Large intestine (tissue), 3 donors: ENCODE measurements at regions not wholly inside any gene's neighbourhood (a gene's known extent, or its start where the extent isn't known, plus 50 kb on each side); places are given as distances from the start of the nearest gene placed in this dataset.

ENCODE experiments used
- DNase-seq, 2 donors: peaks; one replicate each; pipeline versions ENCODE4 v3.0.0 to v3.0.0-alpha.2; 2013
- H3K27ac ChIP-seq: one replicate; pipeline ENCODE4 v1.5.1; 2013; ENCODE audit warnings: low read length
- H3K27me3 ChIP-seq: 2 replicates; pipeline ENCODE4 v1.6.1; 2013; ENCODE audit warnings: low read length; ENCODE audit not compliant: control insufficient read depth, insufficient read depth
- H3K36me3 ChIP-seq: 2 replicates; pipeline ENCODE4 v1.6.1; 2013; ENCODE audit warnings: low read length; ENCODE audit not compliant: control insufficient read depth, insufficient read depth
- H3K4me1 ChIP-seq: one replicate; pipeline ENCODE4 v1.6.1; 2013; ENCODE audit warnings: low read length; ENCODE audit not compliant: control insufficient read depth, insufficient read depth
- H3K4me3 ChIP-seq: one replicate; pipeline ENCODE4 v1.5.1; 2013; ENCODE audit warnings: low read length
- H3K9me3 ChIP-seq: one replicate; pipeline ENCODE4 v1.6.1; 2013; ENCODE audit warnings: mild to moderate bottlenecking, low read depth, low read length, moderate library complexity; ENCODE audit not compliant: control insufficient read depth
- WGBS: methylation state at CpG from one replicate; pipeline ENCODE4 v1.1.5; 2013; ENCODE audit warnings: low lambda C conversion rate; ENCODE audit not compliant: insufficient coverage; 5-methylcytosine and 5-hydroxymethylcytosine counted together

DNA sequence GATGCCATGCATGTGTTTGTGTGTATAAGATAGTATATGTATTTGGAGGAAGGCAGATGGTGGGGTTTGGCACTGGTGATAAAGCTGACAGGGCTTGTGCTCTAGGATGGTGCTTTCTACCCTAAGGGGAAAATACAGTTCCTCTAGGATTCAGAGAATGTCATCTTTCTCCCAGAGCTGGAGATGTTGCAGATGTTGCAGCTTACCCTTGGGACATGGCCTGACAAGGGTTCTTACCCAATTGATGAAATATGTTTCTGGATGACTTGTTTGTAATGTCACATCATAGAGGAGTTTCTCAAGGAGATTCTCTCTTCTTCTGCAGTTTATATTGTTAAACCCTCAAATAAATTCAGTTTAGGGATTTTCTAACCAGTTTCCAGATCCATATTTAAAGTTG, 52.5 kb upstream of the PITX2 start:
- no peak for DNase-seq
- H3K36me3 ChIP-seq = no peaks in the 10 kb centered on the region
- no peak overlapping the region for H3K4me3 ChIP-seq
- H3K27me3 ChIP-seq = peaks cover 5% of the 10 kb centered on the region
- no peak overlapping the region for H3K27ac ChIP-seq
- no peaks in the 10 kb centered on the region for H3K4me1 ChIP-seq
- no peaks in the 10 kb centered on the region for H3K9me3 ChIP-seq

DNA sequence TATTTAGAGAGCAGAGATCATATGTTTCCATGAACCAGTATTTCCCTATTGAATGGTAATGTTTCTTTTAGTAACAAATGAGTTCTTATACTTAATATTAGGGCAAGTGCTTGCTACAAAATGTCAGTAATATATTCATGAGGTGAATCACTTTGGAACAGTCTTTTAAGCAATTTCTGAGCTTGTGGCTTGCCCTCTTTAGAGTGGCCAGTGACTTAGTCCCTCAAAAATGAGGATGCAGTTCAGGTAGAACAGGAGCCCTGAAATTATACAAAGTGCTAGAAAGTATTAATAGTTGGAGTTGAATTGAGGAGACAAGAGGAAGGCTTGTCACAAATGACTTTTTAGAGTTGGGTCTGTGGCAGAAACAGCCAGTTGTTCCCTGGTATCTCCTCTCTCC, 53.4 kb upstream of the PITX2 start:
- Histone ChIP-seq H3K4me1 (no peaks in the 10 kb centered on the region), H3K27ac (no peak overlapping the region), H3K9me3 (no peaks in the 10 kb centered on the region), H3K4me3 (no peak overlapping the region), H3K27me3 (peaks cover 5% of the 10 kb centered on the region), H3K36me3 (no peaks in the 10 kb centered on the region)
- no peak for DNase-seq

DNA sequence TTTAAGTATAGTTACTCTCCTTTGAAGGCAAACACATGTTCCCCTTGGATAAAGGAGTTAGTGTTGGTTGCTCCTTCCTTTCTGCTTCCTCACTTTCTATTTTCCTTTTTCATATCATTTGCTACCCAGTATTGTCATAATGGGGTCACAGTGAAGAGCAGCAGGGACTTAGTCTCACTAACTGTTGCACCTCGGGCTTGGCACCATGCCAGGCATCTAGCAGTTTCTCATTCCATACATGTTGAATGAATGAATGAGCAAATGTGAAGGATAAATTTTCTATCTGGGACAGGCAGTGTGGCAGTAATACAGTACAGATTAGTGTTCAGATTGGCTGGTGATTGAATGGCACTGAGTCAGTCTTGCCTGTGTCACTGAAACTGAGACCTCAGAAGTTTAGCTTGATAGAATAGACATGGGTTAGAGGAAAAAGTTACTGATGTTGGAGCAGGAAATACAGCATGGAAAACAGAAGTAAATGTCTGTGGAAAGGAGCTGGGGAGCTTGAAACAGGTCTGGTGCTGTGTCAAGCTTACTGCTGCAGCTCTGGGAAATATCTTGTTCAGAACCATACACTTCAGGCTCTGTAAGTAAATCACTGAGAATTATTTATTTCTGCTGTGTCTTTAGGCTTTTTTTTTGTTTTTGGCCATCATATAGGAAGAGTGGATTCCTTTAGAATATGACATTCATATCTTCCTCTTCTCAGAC, 55.8 kb upstream of the PITX2 start:
- Histone ChIP-seq H3K9me3 (no peaks in the 10 kb centered on the region), H3K4me3 (no peak overlapping the region), H3K27me3 (peaks cover 5% of the 10 kb centered on the region), H3K4me1 (no peaks in the 10 kb centered on the region), H3K27ac (no peak overlapping the region), H3K36me3 (no peaks in the 10 kb centered on the region)
- DNase-seq = no peak
- no CpG with 5 or more reads among the region's 1 CpG for WGBS

DNA sequence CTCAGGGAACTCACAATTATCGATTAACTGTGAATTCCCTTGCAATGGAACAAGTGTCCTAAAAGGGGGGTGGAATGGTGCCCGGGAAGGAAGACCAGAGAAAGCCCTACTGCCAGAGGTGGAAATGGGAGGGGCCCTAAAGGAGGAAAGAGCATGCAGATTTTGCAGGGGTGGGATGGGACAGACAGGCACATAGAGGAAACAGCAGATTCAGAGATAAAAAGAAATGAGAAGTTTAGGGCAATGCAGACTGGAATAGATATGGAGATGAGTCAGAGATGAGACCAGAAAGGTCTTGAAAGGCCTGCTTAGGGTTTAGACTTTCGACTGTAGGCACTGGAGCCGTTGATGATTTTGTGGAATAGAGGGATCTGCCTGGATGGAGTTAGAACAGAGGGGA, 57.4 kb upstream of the PITX2 start:
- DNase-seq = no peak
- Histone ChIP-seq H3K27ac (no peak overlapping the region), H3K27me3 (peaks cover 3% of the 10 kb centered on the region), H3K36me3 (no peaks in the 10 kb centered on the region), H3K9me3 (no peaks in the 10 kb centered on the region), H3K4me1 (no peaks in the 10 kb centered on the region), H3K4me3 (no peak overlapping the region)
- WGBS = 90% methylated on average over 3 of the region's 4 CpGs

DNA sequence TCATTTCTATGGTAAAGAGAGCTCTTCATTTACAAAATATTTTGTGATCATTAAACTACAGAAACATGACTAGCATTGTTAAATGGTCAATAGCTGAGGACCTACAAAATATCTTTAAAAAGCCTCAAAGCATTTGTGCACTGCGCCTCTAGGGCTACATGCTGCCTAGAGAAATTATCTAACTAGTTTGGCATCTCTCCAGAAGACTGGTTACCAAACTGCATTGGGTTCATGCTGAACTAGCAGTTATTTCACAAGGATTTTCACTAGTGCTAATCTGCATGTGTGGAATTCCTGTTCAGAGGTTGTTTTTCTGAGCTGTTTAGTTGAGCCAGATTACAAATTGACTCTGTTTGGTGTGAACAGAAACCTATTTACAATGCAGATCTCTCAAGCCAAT, 58.5 kb upstream of the PITX2 start:
- Histone ChIP-seq H3K9me3 (no peaks in the 10 kb centered on the region), H3K27me3 (peaks cover 3% of the 10 kb centered on the region), H3K4me3 (no peak overlapping the region), H3K4me1 (no peaks in the 10 kb centered on the region), H3K27ac (no peak overlapping the region), H3K36me3 (no peaks in the 10 kb centered on the region)
- no CpG with 5 or more reads among the region's 1 CpG for WGBS
- DNase-seq = no peak

DNA sequence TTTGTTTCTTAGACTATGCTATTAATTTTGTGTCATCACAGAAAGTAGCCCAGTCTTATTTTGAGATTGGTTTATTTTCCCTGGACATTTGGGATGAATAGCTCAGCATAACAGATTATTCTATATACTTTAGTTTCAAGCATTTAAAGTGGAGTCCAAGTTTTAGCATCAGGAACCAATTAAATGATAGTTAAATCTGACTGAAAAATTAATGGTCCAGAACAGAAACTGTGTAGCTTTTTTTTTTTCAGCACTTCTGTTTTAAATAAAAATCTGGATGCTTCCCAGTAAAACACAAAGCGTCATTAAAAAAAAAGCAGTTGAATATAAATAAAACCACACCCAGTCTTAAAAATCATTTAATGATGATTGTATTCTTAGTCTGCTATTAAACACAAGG, 59.4 kb upstream of the PITX2 start:
- no peaks in the 10 kb centered on the region for H3K4me1 ChIP-seq
- H3K27ac ChIP-seq = no peak overlapping the region
- no peaks in the 10 kb centered on the region for H3K9me3 ChIP-seq
- no peak overlapping the region for H3K4me3 ChIP-seq
- no CpG with 5 or more reads among the region's 1 CpG for WGBS
- DNase-seq = no peak
- peaks cover 3% of the 10 kb centered on the region for H3K27me3 ChIP-seq
- no peaks in the 10 kb centered on the region for H3K36me3 ChIP-seq

DNA sequence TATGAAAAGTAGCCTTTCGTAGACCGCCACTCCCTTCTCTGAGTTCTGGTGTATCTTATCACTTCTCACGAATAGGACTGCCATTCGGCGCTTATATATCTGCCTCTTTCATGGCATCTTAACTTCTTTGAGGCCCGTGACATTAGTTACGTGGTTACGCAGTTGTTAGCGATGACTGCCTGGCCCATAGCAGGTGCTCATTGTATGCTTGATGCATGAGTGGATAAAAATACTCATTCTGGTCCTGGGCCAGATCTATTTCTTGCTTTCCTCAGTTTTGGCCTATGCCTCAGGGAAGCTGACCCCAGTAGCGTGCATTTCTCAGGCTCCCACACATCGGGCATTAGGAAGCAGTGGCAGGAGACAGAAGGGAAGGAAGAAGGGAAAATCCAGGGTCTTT, 60.7 kb upstream of the PITX2 start:
- Histone ChIP-seq H3K36me3 (no peaks in the 10 kb centered on the region), H3K9me3 (no peaks in the 10 kb centered on the region), H3K27ac (no peak overlapping the region), H3K4me1 (no peaks in the 10 kb centered on the region), H3K4me3 (no peak overlapping the region), H3K27me3 (peaks cover 3% of the 10 kb centered on the region)
- WGBS = 100% methylated on average over 2 of the region's 11 CpGs
- DNase-seq = no peak

DNA sequence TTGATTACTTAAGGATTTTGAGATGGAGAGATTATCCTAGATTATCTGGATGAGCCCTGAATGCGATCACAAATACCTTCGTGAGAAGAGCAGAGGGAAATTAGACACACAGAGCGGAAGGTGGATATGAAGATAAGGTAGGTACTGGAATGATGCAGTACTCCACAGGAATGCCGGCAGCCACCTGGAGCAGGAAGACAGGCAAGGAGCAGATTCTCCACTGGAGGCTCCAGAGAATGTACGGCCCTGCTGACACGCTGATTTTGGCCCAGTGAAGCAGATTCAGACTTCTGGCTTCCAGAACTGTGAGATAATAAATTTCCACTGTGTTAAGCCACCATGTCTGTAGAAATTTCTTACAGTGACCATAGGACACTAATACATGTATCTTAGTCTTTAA, 79.4 kb upstream of the PITX2 start:
- H3K4me3 ChIP-seq = no peak overlapping the region
- peaks cover 3% of the 10 kb centered on the region for H3K27me3 ChIP-seq
- no peaks in the 10 kb centered on the region for H3K4me1 ChIP-seq
- DNase-seq = no peak
- H3K27ac ChIP-seq = no peak overlapping the region
- 55% methylated on average over 2 of the region's 6 CpGs for WGBS
- H3K9me3 ChIP-seq = no peaks in the 10 kb centered on the region
- H3K36me3 ChIP-seq = no peaks in the 10 kb centered on the region

DNA sequence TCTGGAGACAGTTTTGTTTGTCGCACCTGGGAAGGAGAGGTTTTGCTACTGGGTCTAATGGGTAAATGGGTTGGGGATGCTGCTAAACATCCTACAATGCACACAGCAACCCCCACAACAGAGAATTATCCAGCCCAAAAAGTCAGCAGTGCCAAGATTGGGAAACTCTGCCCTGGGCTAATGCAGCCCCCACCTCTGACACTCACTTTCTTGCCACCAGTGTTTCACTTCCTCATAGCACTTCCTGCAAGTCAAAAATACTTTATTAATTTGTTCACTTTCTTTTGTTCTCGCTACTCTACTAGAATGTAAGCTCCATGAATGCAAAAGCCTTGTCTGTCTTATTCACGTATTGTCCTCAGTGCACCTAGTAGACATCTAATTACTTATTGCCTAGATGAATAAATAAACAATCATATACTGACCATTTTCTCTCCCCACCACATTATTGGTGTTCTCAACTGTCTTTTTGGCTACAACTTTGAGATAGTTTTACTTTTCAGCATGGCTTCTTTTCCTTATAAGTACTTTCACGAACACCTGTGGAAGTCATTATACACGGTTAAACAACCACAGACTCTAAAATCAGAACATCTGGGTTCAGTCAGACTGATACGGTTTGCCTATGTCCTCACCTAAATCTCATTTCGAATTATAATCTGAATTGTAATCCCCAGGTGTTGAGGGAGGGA, 82.0 kb upstream of the PITX2 start:
- no peak for DNase-seq
- Histone ChIP-seq H3K36me3 (no peaks in the 10 kb centered on the region), H3K4me3 (no peak overlapping the region), H3K27me3 (peaks cover 3% of the 10 kb centered on the region), H3K4me1 (no peaks in the 10 kb centered on the region), H3K27ac (no peak overlapping the region), H3K9me3 (no peaks in the 10 kb centered on the region)
- WGBS = 100% methylated on average over 1 of the region's 7 CpGs

DNA sequence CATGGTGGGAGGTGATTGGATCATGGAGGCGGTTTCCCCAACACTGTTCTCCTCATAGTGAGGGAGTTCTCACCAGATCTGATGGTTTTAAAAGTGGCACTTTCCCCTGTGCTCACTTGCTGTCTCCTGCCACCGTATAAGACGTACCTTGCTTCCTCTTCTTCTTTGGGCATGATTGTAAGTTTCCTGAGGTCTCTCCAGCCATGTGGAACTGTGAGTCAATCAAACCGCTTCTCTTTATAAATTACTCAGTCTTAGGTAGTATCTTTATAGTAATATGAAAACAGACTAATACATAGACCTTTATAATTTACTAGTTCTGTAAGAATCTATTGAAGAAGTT, 82.5 kb upstream of the PITX2 start:
- no peaks in the 10 kb centered on the region for H3K4me1 ChIP-seq
- no peak overlapping the region for H3K4me3 ChIP-seq
- no peak overlapping the region for H3K27ac ChIP-seq
- peaks cover 3% of the 10 kb centered on the region for H3K27me3 ChIP-seq
- no peaks in the 10 kb centered on the region for H3K36me3 ChIP-seq
- H3K9me3 ChIP-seq = no peaks in the 10 kb centered on the region
- no peak for DNase-seq
- 100% methylated on average over 1 of the region's 4 CpGs for WGBS

DNA sequence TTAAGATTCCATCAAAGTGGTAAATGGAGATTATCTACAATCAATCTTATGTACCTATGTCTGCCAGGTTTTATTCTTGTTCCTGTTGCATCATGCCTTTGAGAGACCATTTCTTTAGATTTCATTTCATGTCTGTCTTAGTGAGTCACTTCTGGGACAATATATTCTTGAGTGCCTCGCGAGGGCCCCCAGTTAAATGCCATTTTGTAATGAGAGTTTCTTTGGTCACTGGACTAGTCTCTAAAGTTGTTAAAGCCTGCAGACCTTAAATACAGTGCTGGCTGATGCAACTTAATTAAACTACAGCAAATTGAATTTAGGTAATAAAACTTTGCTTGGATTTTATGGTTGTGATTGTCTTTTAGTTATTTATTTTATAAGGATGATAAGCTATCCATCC, 87.2 kb upstream of the PITX2 start:
- Histone ChIP-seq H3K36me3 (no peaks in the 10 kb centered on the region), H3K27ac (no peak overlapping the region), H3K9me3 (no peaks in the 10 kb centered on the region), H3K4me1 (no peaks in the 10 kb centered on the region), H3K4me3 (no peak overlapping the region), H3K27me3 (no peaks in the 10 kb centered on the region)
- DNase-seq = no peak
- WGBS = no CpG with 5 or more reads among the region's 2 CpGs
